Transverse colon (tissue), 4 donors: ENCODE measurements at regions not wholly inside any gene's neighbourhood (a gene's known extent, or its start where the extent isn't known, plus 50 kb on each side); places are given as distances from the start of the nearest gene placed in this dataset.

Source experiments
- DNase-seq: peaks from one replicate; pipeline ENCODE4 v3.0.0-alpha.2; 2019
- H3K27ac ChIP-seq, 4 donors: fragments of 200-600 bp; sonication (generic); 2 replicates each; pipeline ENCODE4 v1.5.1; 2016 to 2018; ENCODE audit warnings: inconsistent platforms in 4 of 4
- H3K27me3 ChIP-seq: fragments of 200-600 bp; sonication (generic); 2 replicates; pipeline ENCODE4 v1.5.1; 2017; ENCODE audit warnings: inconsistent platforms
- H3K36me3 ChIP-seq, 4 donors: fragments of 200-600 bp; sonication (generic); 2 replicates each; pipeline ENCODE4 v1.5.1; 2017 to 2019; ENCODE audit warnings: inconsistent platforms in 4 of 4
- H3K4me1 ChIP-seq, 4 donors: fragments of 200-600 bp; sonication (generic); 2 replicates each; pipeline ENCODE4 v1.5.1; 2017 to 2020; ENCODE audit warnings: inconsistent platforms in 4 of 4
- H3K4me3 ChIP-seq, 4 donors: fragments of 200-600 bp; sonication (generic); 1 replicate in 1 of 4; 2 replicates in 3 of 4; pipeline versions ENCODE4 v1.5.1 to v1.6.1; 2017 to 2019; ENCODE audit warnings: inconsistent platforms in 4 of 4
- H3K9me3 ChIP-seq, 2 donors: fragments of 200-600 bp; sonication (generic); 2 replicates each; pipeline ENCODE4 v1.5.1; 2017 to 2019; ENCODE audit warnings: inconsistent platforms in 2 of 2
- EP300 ChIP-seq: sonication (generic); formaldehyde crosslinking; IDR thresholded peaks from one replicate; pipeline ENCODE4 v1.6.1; 2017; ENCODE audit warnings: antibody characterized with exemption, low read depth
- POLR2A ChIP-seq: fragments of 450-650 bp; IDR thresholded peaks from one replicate; pipeline ENCODE4 v1.6.1; 2016; ENCODE audit warnings: antibody characterized with exemption, mild to moderate bottlenecking, moderate library complexity
- POLR2AphosphoS5 ChIP-seq, 3 donors: sonication (generic); formaldehyde crosslinking; IDR thresholded peaks; one replicate each; pipeline ENCODE4 v1.6.1; 2016; ENCODE audit warnings: antibody characterized with exemption in 3 of 3
- WGBS, 2 donors: methylation state at CpG; one replicate each; pipeline ENCODE4 v1.1.5; 2018; ENCODE audit warnings: low coverage in 1 of 2; 5-methylcytosine and 5-hydroxymethylcytosine counted together
- in situ Hi-C, 4 donors: fragments of 200-750 bp; cut with MboI; loops; one replicate each; pipeline versions ENCODE4 v1.15.0 to v1.15.1; 2017; ENCODE audit warnings: low sequenced_read_pairs in 3 of 4, low pct_ligation_motif_present in 1 of 4, low pct_unique_long_range_greater_than_20kb in 1 of 4
- intact Hi-C: fragments of 100-400 bp; cut with DNase I; formaldehyde crosslinking; loops from one replicate; pipeline ENCODE4 v1.15.1; 2023; ENCODE audit warnings: low total_unique reads
- TF ChIP-seq, protein P1 (sequence below), 5 experiments: fragments of 200-600 bp in 3 of 5; fragments of 450-650 bp in 2 of 5; sonication (generic) in 3 of 5; IDR thresholded peaks; 1 replicate in 2 of 5; 2 replicates in 3 of 5; pipeline ENCODE4 v1.5.1; 2016 to 2017; ENCODE audit warnings: antibody characterized with exemption in 5 of 5, inconsistent platforms in 3 of 5, mild to moderate bottlenecking in 2 of 5, moderate library complexity in 1 of 5

DNA sequence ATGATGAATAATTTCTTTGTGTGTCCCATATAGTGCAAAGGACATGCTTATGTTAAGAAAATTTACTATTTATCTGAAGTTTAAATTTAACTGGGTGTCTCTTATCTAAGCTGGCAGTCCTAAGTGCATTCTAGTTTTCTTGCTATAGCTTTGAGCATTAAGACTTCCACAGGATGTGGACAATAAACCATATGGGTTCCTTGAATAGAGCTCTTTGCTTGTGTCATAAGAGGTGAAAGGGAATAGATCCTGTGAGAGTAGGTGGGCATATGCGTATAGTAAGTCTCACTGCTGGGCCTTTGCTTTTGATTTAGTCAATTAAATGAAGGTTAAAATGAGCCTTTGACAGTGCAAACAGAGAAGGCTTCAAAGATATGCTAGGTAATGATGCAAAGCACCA, 223.4 kb upstream of the GYPA start:
- Histone ChIP-seq H3K4me3 (no peak overlapping the region), H3K27me3 (no peaks in the 10 kb centered on the region), H3K27ac (no peak overlapping the region), H3K36me3 (no peaks in the 10 kb centered on the region), H3K9me3 (no peaks in the 10 kb centered on the region), H3K4me1 (no peaks in the 10 kb centered on the region)
- intact Hi-C loops = no loop called here
- TF ChIP-seq, protein P1, sequence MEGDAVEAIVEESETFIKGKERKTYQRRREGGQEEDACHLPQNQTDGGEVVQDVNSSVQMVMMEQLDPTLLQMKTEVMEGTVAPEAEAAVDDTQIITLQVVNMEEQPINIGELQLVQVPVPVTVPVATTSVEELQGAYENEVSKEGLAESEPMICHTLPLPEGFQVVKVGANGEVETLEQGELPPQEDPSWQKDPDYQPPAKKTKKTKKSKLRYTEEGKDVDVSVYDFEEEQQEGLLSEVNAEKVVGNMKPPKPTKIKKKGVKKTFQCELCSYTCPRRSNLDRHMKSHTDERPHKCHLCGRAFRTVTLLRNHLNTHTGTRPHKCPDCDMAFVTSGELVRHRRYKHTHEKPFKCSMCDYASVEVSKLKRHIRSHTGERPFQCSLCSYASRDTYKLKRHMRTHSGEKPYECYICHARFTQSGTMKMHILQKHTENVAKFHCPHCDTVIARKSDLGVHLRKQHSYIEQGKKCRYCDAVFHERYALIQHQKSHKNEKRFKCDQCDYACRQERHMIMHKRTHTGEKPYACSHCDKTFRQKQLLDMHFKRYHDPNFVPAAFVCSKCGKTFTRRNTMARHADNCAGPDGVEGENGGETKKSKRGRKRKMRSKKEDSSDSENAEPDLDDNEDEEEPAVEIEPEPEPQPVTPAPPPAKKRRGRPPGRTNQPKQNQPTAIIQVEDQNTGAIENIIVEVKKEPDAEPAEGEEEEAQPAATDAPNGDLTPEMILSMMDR (IDR thresholded peaks at IDR 0.05) = no peak
- TF ChIP-seq EP300 = no peak
- WGBS, 2 donors = 89 to 90% methylated on average over 1 of the region's 1 CpG
- DNase-seq = no peak
- in situ Hi-C loops = no loop called here

GRCh38 chr4:144366425-144366824, 225.9 kb upstream of the GYPA start:
- H3K27me3 ChIP-seq = no peaks in the 10 kb centered on the region
- H3K27ac ChIP-seq = no peak overlapping the region
- no peaks in the 10 kb centered on the region for H3K4me1 ChIP-seq
- in situ Hi-C loops = no loop called here
- TF ChIP-seq EP300 = no peak
- TF ChIP-seq, protein P1 (IDR thresholded peaks at IDR 0.05) = no peak
- TF ChIP-seq POLR2A = no peak
- no peak for TF ChIP-seq POLR2AphosphoS5 (IDR thresholded peaks at IDR 0.05)
- WGBS, 2 donors = 63 to 75% methylated on average over 1 of the region's 1 CpG
- DNase-seq = no peak
- intact Hi-C loops = no loop called here
- H3K4me3 ChIP-seq = no peak overlapping the region
- no peaks in the 10 kb centered on the region for H3K36me3 ChIP-seq
- H3K9me3 ChIP-seq = no peaks in the 10 kb centered on the region

DNA sequence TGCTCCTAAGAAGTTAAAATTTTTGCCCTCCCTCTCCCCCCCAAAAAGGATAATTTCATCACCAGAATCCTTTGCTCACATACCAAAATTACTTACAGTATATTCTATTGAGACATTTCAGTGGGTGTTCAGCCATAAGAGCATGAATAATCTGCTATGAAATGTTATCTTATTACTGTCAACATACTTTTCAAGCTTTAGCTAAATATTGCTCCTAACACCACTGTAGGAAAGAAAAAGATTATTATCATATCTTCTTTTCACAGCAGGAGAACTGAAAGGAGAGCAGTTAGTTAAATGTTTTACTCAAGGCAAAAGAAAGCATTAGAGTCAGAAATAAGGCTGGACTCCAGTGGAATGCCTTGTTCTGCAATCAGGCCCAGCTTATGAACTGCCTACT, 231.0 kb upstream of the GYPA start:
- in situ Hi-C loops = no loop called here
- H3K4me3 ChIP-seq = no peak overlapping the region
- intact Hi-C loops = no loop called here

GRCh38 chr4:144374065-144374464, 233.5 kb upstream of the GYPA start:
- in situ Hi-C loops (no loop called here), intact Hi-C loops (no loop called here)
- TF ChIP-seq EP300 (no peak), POLR2AphosphoS5 (IDR thresholded peaks at IDR 0.05) (no peak), POLR2A (no peak)
- TF ChIP-seq, protein P1 (IDR thresholded peaks at IDR 0.05) = no peak
- Histone ChIP-seq H3K4me3 (no peak overlapping the region), H3K36me3 (no peaks in the 10 kb centered on the region), H3K27me3 (no peaks in the 10 kb centered on the region), H3K9me3 (no peaks in the 10 kb centered on the region), H3K4me1 (no peaks in the 10 kb centered on the region), H3K27ac (no peak overlapping the region)
- DNase-seq = no peak
- 25 to 53% methylated on average over 1 to 5 of the region's 5 CpGs for WGBS, 2 donors

More for the DNA sequence above, 231.0 kb upstream of the GYPA start:
- TF ChIP-seq POLR2A (no peak), EP300 (no peak), POLR2AphosphoS5 (IDR thresholded peaks at IDR 0.05) (no peak)
- TF ChIP-seq, protein P1 (IDR thresholded peaks at IDR 0.05) = no peak
- Histone ChIP-seq H3K36me3 (no peaks in the 10 kb centered on the region), H3K4me1 (no peaks in the 10 kb centered on the region), H3K27me3 (no peaks in the 10 kb centered on the region), H3K9me3 (no peaks in the 10 kb centered on the region), H3K27ac (no peak overlapping the region)
- DNase-seq = no peak
